A549 (cell line): ENCODE measurements at regions not wholly inside any gene's neighbourhood (a gene's known extent, or its start where the extent isn't known, plus 50 kb on each side); places are given as distances from the start of the nearest gene placed in this dataset.

Experiments used
- ATAC-seq, 2 experiments: fragments of 200-7000 bp in 1 of 2; fragments of >200 bp in 1 of 2; cut with Nextera tagmentation in 1 of 2; cut with Tn5 transposase in 1 of 2; 3 replicates each; pipeline versions ENCODE4 v1.8.0 to v1.9.1; 2018 to 2020; ENCODE audit warnings: mild to moderate bottlenecking in 1 of 2, moderate library complexity in 1 of 2
- CTCF ChIA-PET: fragments of 300-600 bp; sonication (Branson Sonifier 250); formaldehyde crosslinking; extraction: SDS; loops from one replicate; lab custom pipeline; 2021; ENCODE audit warnings: antibody characterized with exemption, inconsistent platforms; lab: Yijun Ruan, JAX
- POLR2A ChIA-PET: fragments of 350-600 bp; formaldehyde crosslinking; extraction: SDS; loops from one replicate; lab custom pipeline; 2021; ENCODE audit warnings: antibody characterized with exemption, inconsistent platforms; lab: Yijun Ruan, JAX
- DNase-seq, 2 experiments: peaks; one replicate each; pipeline versions ENCODE4 v3.0.0 to v3.0.0-alpha.2; 2011 to 2016; ENCODE audit warnings: low read depth in 1 of 2, low spot score in 1 of 2
- FAIRE-seq: peaks from 2 replicates; lab custom pipeline; 2011; peaks lifted over from hg19 to GRCh38; lab: Jason Lieb, UNC
- H3K27ac ChIP-seq, 2 experiments: fragments of >200 bp; sonication (Bioruptor Twin); formaldehyde crosslinking; 3 replicates each; pipeline ENCODE4 v1.5.1; 2016 to 2017
- H3K4me1 ChIP-seq: fragments of >200 bp; sonication (Bioruptor Twin); formaldehyde crosslinking; 3 replicates; pipeline ENCODE4 v1.6.1; 2016
- H3K4me2 ChIP-seq: fragments of >200 bp; sonication (Bioruptor Twin); formaldehyde crosslinking; 3 replicates; pipeline ENCODE4 v1.6.1; 2016
- H3K4me3 ChIP-seq: fragments of >200 bp; sonication (Bioruptor Twin); formaldehyde crosslinking; 3 replicates; pipeline ENCODE4 v1.5.1; 2016
- H3K9me3 ChIP-seq: fragments of >200 bp; sonication (Bioruptor Twin); formaldehyde crosslinking; 3 replicates; pipeline ENCODE4 v1.6.1; 2016
- BHLHE40 ChIP-seq: IDR thresholded peaks from 2 replicates; pipeline ENCODE4 v1.6.1; 2012; ENCODE audit warnings: low read depth, low read length, inconsistent platforms
- CBX8 ChIP-seq: fragments of 200-600 bp; sonication (generic); IDR thresholded peaks from 2 replicates; pipeline ENCODE4 v1.6.1; 2016
- CEBPB ChIP-seq, 2 experiments: fragments of >200 bp in 1 of 2; sonication (Bioruptor Twin) in 1 of 2; formaldehyde crosslinking in 1 of 2; IDR thresholded peaks; 2 replicates each; pipeline ENCODE4 v1.6.1; 2012 to 2016
- CHD2 ChIP-seq: fragments of 150-350 bp; IDR thresholded peaks from 2 replicates; pipeline ENCODE4 v1.6.1; 2014; ENCODE audit warnings: low read length; ENCODE audit not compliant: partially characterized antibody
- FOSL2 ChIP-seq, 2 experiments: fragments of 450-650 bp in 1 of 2; fragments of >200 bp in 1 of 2; sonication (Bioruptor Twin) in 1 of 2; formaldehyde crosslinking; IDR thresholded peaks; 2 replicates each; pipeline versions ENCODE4 v1.5.0 to v1.6.1; 2016 to 2020; ENCODE audit warnings: mild to moderate bottlenecking in 1 of 2, moderate library complexity in 1 of 2
- FOXS1 ChIP-seq: fragments of 250-450 bp; sonication (Bioruptor Pico); IDR thresholded peaks from 2 replicates; pipeline ENCODE4 v1.5.0; 2020; ENCODE audit warnings: mild to moderate bottlenecking, moderate library complexity
- HDAC2 ChIP-seq: fragments of 200-600 bp; sonication (generic); IDR thresholded peaks from 2 replicates; pipeline ENCODE4 v1.6.1; 2016
- HEYL ChIP-seq: fragments of 250-450 bp; sonication (Bioruptor Pico); IDR thresholded peaks from 2 replicates; pipeline ENCODE4 v1.8.0; 2021; ENCODE audit warnings: mild to moderate bottlenecking, moderate library complexity
- KDM5A ChIP-seq: fragments of 200-600 bp; sonication (generic); IDR thresholded peaks from 2 replicates; pipeline ENCODE4 v1.6.1; 2016; ENCODE audit warnings: antibody characterized with exemption, mild to moderate bottlenecking
- MYC ChIP-seq: IDR thresholded peaks from 2 replicates; pipeline ENCODE4 v1.6.1; 2012; ENCODE audit warnings: mild to moderate bottlenecking, inconsistent platforms, low read length, improper control_type of control experiment, borderline replicate concordance
- RAD21 ChIP-seq, 2 experiments: fragments of >200 bp in 1 of 2; sonication (Bioruptor Twin) in 1 of 2; formaldehyde crosslinking in 1 of 2; IDR thresholded peaks in 1 of 2; conservative IDR thresholded peaks in 1 of 2; 2 replicates in 1 of 2; 3 replicates in 1 of 2; pipeline ENCODE4 v1.6.1; 2012 to 2018; ENCODE audit warnings: inconsistent platforms in 1 of 2
- RARB ChIP-seq: fragments of 250-450 bp; sonication (Bioruptor Pico); IDR thresholded peaks from 2 replicates; pipeline ENCODE4 v1.8.0; 2021; ENCODE audit warnings: mild to moderate bottlenecking, moderate library complexity
- RCOR1 ChIP-seq: fragments of 150-350 bp; IDR thresholded peaks from 2 replicates; pipeline ENCODE4 v1.6.1; 2014; ENCODE audit warnings: antibody characterized with exemption, low read length, low read depth
- SMC3 ChIP-seq: fragments of >200 bp; sonication (Bioruptor Twin); formaldehyde crosslinking; IDR thresholded peaks from 3 replicates; pipeline ENCODE4 v1.6.1; 2018; ENCODE audit warnings: inconsistent platforms
- SREBF2 ChIP-seq: fragments of 450-650 bp; IDR thresholded peaks from 2 replicates; pipeline ENCODE4 v1.6.1; 2014; ENCODE audit warnings: mild to moderate bottlenecking, moderate library complexity
- ZC3H11A ChIP-seq: fragments of 450-650 bp; IDR thresholded peaks from 2 replicates; pipeline ENCODE4 v1.6.1; 2014; ENCODE audit warnings: antibody characterized with exemption, mild to moderate bottlenecking
- WGBS: methylation state at CpG from one replicate; pipeline ENCODE4 v1.1.6; 2017; ENCODE audit errors: missing lambda C conversion rate; 5-methylcytosine and 5-hydroxymethylcytosine counted together
- TF ChIP-seq, protein P1 (sequence below): fragments of >200 bp; sonication (Bioruptor Twin); formaldehyde crosslinking; IDR thresholded peaks from 3 replicates; pipeline ENCODE4 v1.6.1; 2016
- TF ChIP-seq, protein P2 (sequence below): fragments of 250-450 bp; sonication (Bioruptor Pico); IDR thresholded peaks from 2 replicates; pipeline ENCODE4 v1.5.0; 2021; ENCODE audit warnings: mild to moderate bottlenecking, moderate library complexity, borderline replicate concordance
- TF ChIP-seq, protein P3 (sequence below): fragments of 150-350 bp; IDR thresholded peaks from 2 replicates; pipeline ENCODE4 v1.6.1; 2014; ENCODE audit warnings: low read depth, mild to moderate bottlenecking, low read length

DNA sequence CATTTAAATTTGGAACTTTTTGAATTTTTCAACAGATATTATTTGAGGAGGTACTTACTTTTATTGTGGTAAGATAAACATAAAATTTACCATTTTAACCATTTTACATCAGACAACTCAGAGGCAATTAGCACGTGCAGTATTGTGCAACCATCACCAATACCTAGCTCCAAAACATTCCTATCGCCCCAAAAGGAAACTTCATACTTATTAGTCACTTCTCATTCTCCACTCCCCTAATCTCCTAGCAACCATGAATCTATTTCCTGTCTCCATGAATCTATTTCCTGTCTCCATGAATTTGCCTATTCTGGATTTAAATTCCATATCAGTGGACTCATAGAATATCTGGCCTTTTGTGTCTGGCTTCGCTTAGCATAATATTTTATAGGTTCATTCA lies 69.9 kb upstream of the FAM136A start:
- Histone ChIP-seq H3K4me3 (no peak overlapping the region), H3K9me3 (no peaks in the 10 kb centered on the region), H3K4me2 (no peak overlapping the region), H3K4me1 (no peaks in the 10 kb centered on the region), H3K27ac (no peak overlapping the region)
- DNase-seq (no peak), FAIRE-seq (peak; percentile 7), ATAC-seq (no peak)
- TF ChIP-seq HEYL (CRISPR knock-in tag) = no peak
- no peak for TF ChIP-seq BHLHE40
- TF ChIP-seq CEBPB (IDR thresholded peaks at IDR 0.05) = peak; percentile 13 to 50; a peak in 1 of 4 replicates
- TF ChIP-seq CBX8 = no peak
- no peak for TF ChIP-seq FOSL2 (IDR thresholded peaks at IDR 0.05)
- TF ChIP-seq FOSL2 (CRISPR knock-in tag; IDR thresholded peaks at IDR 0.05) = 0 out of 2 replicates have a peak, but pooled peaks have one; percentile 20
- 39% methylated on average over 3 of the region's 3 CpGs for WGBS
- ChIA-PET POLR2A (no interaction called here), CTCF (no interaction called here)

DNA sequence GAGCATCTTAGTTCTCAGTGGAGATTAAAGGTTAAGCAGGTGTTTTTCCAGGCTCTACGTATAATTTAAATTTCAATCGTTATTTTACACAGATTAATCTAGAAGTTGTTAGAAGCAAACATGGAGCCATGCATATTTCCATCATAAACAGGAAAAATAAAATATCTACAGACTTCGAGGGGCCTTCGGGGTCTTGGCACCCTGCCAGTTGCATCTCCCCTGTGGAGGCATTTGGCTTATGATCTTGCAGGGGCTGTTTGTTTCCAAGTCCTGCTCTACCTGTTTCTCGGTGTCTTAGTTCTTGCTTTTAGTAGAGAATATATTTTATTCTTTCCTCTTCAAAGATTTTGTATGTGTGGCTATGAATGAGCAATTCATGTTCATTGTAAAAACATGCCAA lies 67.2 kb upstream of the FAM136A start:
- FAIRE-seq = no peak
- H3K4me1 ChIP-seq = no peaks in the 10 kb centered on the region
- H3K4me2 ChIP-seq = no peak overlapping the region
- POLR2A ChIA-PET = no interaction called here
- ATAC-seq = no peak
- H3K9me3 ChIP-seq = no peaks in the 10 kb centered on the region
- CTCF ChIA-PET = no interaction called here
- no peak for DNase-seq
- 60% methylated on average over 5 of the region's 5 CpGs for WGBS
- no peak overlapping the region for H3K4me3 ChIP-seq
- TF ChIP-seq FOXS1 (CRISPR knock-in tag) (no peak), HEYL (CRISPR knock-in tag) (no peak), RCOR1 (no peak), RAD21 (conservative IDR thresholded peaks at IDR 0.05 in 1 of 2, IDR thresholded peaks at IDR 0.05 in 1 of 2) (no peak), SREBF2 (no peak), KDM5A (no peak), CHD2 (no peak), CEBPB (IDR thresholded peaks at IDR 0.05) (no peak), ZC3H11A (no peak)
- TF ChIP-seq, protein P1, sequence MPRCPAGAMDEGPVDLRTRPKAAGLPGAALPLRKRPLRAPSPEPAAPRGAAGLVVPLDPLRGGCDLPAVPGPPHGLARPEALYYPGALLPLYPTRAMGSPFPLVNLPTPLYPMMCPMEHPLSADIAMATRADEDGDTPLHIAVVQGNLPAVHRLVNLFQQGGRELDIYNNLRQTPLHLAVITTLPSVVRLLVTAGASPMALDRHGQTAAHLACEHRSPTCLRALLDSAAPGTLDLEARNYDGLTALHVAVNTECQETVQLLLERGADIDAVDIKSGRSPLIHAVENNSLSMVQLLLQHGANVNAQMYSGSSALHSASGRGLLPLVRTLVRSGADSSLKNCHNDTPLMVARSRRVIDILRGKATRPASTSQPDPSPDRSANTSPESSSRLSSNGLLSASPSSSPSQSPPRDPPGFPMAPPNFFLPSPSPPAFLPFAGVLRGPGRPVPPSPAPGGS = no peak
- TF ChIP-seq, protein P2, sequence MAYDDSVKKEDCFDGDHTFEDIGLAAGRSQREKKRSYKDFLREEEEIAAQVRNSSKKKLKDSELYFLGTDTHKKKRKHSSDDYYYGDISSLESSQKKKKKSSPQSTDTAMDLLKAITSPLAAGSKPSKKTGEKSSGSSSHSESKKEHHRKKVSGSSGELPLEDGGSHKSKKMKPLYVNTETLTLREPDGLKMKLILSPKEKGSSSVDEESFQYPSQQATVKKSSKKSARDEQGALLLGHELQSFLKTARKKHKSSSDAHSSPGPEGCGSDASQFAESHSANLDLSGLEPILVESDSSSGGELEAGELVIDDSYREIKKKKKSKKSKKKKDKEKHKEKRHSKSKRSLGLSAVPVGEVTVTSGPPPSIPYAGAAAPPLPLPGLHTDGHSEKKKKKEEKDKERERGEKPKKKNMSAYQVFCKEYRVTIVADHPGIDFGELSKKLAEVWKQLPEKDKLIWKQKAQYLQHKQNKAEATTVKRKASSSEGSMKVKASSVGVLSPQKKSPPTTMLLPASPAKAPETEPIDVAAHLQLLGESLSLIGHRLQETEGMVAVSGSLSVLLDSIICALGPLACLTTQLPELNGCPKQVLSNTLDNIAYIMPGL (CRISPR knock-in tag) = no peak
- H3K27ac ChIP-seq = no peak overlapping the region

DNA sequence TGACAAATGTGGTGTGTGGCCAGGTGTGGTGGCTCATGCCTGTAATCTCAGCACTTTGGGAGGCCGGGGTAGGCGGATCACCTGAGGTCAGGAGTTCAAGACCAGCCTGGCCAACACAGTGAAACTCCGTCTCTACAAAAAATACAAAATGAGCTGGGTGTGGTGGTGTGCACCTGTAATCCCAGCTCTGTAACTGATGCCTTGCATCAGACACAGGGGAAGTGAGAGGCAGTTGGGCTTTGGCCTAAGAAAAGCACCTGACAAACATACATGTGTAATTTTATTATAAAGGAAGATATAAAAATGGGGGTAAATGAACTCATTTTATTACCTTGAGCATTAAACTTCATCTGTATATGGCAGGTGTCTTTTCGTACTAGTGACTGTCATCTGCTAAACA lies 66.7 kb upstream of the FAM136A start:
- FAIRE-seq (no peak), DNase-seq (no peak), ATAC-seq (no peak)
- Histone ChIP-seq H3K9me3 (no peaks in the 10 kb centered on the region), H3K4me3 (no peak overlapping the region), H3K4me1 (no peaks in the 10 kb centered on the region), H3K27ac (no peak overlapping the region), H3K4me2 (no peak overlapping the region)
- POLR2A ChIA-PET = no interaction called here
- CTCF ChIA-PET = interaction anchor here (1.1 kb wide), 1 partner anchor 64 kb away, joined by 4 read pairs; no protein-coding TSS in a partner anchor
- TF ChIP-seq RARB (CRISPR knock-in tag) (no peak), MYC (no peak), RCOR1 (no peak), HDAC2 (no peak), CBX8 (no peak), SMC3 (no peak)
- TF ChIP-seq, protein P3, sequence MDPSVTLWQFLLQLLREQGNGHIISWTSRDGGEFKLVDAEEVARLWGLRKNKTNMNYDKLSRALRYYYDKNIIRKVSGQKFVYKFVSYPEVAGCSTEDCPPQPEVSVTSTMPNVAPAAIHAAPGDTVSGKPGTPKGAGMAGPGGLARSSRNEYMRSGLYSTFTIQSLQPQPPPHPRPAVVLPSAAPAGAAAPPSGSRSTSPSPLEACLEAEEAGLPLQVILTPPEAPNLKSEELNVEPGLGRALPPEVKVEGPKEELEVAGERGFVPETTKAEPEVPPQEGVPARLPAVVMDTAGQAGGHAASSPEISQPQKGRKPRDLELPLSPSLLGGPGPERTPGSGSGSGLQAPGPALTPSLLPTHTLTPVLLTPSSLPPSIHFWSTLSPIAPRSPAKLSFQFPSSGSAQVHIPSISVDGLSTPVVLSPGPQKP = no peak
- WGBS = 63% methylated on average over 4 of the region's 4 CpGs
